H9 (cell line): ENCODE measurements at regions not wholly inside any gene's neighbourhood (a gene's known extent, or its start where the extent isn't known, plus 50 kb on each side); places are given as distances from the start of the nearest gene placed in this dataset.

ENCODE experiments used
- DNase-seq: peaks from one replicate; pipeline ENCODE4 v3.0.0-alpha.2; 2017
- H2AFZ ChIP-seq: one replicate; pipeline ENCODE4 v1.6.1; 2013; ENCODE audit warnings: mild to moderate bottlenecking, low read length, control low read depth, moderate library complexity
- H2AK5ac ChIP-seq: 2 replicates; pipeline ENCODE4 v1.6.1; 2013; ENCODE audit warnings: low read length, control low read depth, mixed read lengths; ENCODE audit not compliant: insufficient read length
- H2BK120ac ChIP-seq: one replicate; pipeline ENCODE4 v1.6.1; 2013; ENCODE audit warnings: low read depth, mild to moderate bottlenecking, low read length, control low read depth, inconsistent platforms; ENCODE audit not compliant: poor library complexity, severe bottlenecking
- H2BK12ac ChIP-seq: 2 replicates; pipeline ENCODE4 v1.6.1; 2013; ENCODE audit warnings: low read length, control low read depth, mixed read lengths, low read depth; ENCODE audit not compliant: insufficient read length
- H2BK15ac ChIP-seq: 2 replicates; pipeline ENCODE4 v1.6.1; 2013; ENCODE audit warnings: low read depth, low read length, control low read depth
- H2BK20ac ChIP-seq: one replicate; pipeline ENCODE4 v1.6.1; 2013; ENCODE audit warnings: low read depth, mild to moderate bottlenecking, low read length, control low read depth, inconsistent platforms; ENCODE audit not compliant: poor library complexity, severe bottlenecking
- H2BK5ac ChIP-seq: 2 replicates; pipeline ENCODE4 v1.6.1; 2013; ENCODE audit warnings: low read length, control low read depth, mixed read lengths; ENCODE audit not compliant: insufficient read length
- H3K14ac ChIP-seq: 2 replicates; pipeline ENCODE4 v1.6.1; 2013; ENCODE audit warnings: low read length, control low read depth; ENCODE audit not compliant: insufficient read depth
- H3K18ac ChIP-seq: 2 replicates; pipeline ENCODE4 v1.6.1; 2013; ENCODE audit warnings: low read depth, mild to moderate bottlenecking, mixed read lengths, low read length, control low read depth; ENCODE audit not compliant: insufficient read length
- H3K23ac ChIP-seq: 2 replicates; pipeline ENCODE4 v1.6.1; 2013; ENCODE audit warnings: low read length, control low read depth, mixed read lengths, low read depth; ENCODE audit not compliant: insufficient read length
- H3K23me2 ChIP-seq: 2 replicates; pipeline ENCODE4 v1.6.1; 2013; ENCODE audit warnings: low read depth, mild to moderate bottlenecking, mixed read lengths, low read length, control low read depth; ENCODE audit not compliant: insufficient read length, poor library complexity, severe bottlenecking
- H3K27ac ChIP-seq: 2 replicates; pipeline ENCODE4 v1.5.1; 2013; ENCODE audit warnings: low read length, control low read depth, mixed read lengths, low read depth; ENCODE audit not compliant: insufficient read length
- H3K27me3 ChIP-seq: 2 replicates; pipeline ENCODE4 v1.6.1; 2013; ENCODE audit warnings: low read length, control low read depth, inconsistent platforms; ENCODE audit not compliant: insufficient read depth
- H3K4ac ChIP-seq: 2 replicates; pipeline ENCODE4 v1.6.1; 2013; ENCODE audit warnings: low read depth, mild to moderate bottlenecking, control low read depth, inconsistent platforms, low read length, moderate library complexity
- H3K4me1 ChIP-seq: 2 replicates; pipeline ENCODE4 v1.6.1; 2013; ENCODE audit warnings: low read length, control low read depth, inconsistent platforms; ENCODE audit not compliant: insufficient read depth
- H3K4me2 ChIP-seq: 2 replicates; pipeline ENCODE4 v1.6.1; 2013; ENCODE audit warnings: low read length, control low read depth, mixed read lengths; ENCODE audit not compliant: insufficient read length, insufficient read depth
- H3K56ac ChIP-seq: 2 replicates; pipeline ENCODE4 v1.6.1; 2013; ENCODE audit warnings: low read depth, mild to moderate bottlenecking, mixed read lengths, low read length, control low read depth; ENCODE audit not compliant: insufficient read length
- H3K79me1 ChIP-seq: 2 replicates; pipeline ENCODE4 v1.6.1; 2013; ENCODE audit warnings: low read depth, mild to moderate bottlenecking, moderate library complexity, low read length, control low read depth, inconsistent platforms; ENCODE audit not compliant: insufficient read depth, poor library complexity, severe bottlenecking
- H3K79me2 ChIP-seq: 2 replicates; pipeline ENCODE4 v1.6.1; 2013; ENCODE audit warnings: low read length, control low read depth, inconsistent platforms; ENCODE audit not compliant: insufficient read depth
- H3K9ac ChIP-seq: 2 replicates; pipeline ENCODE4 v1.6.1; 2013; ENCODE audit warnings: low read length, control low read depth, mixed read lengths; ENCODE audit not compliant: insufficient read length; ENCODE audit errors: extremely low read depth
- H3K9me3 ChIP-seq: one replicate; pipeline ENCODE4 v1.6.1; 2013; ENCODE audit warnings: low read depth, low read length, inconsistent platforms; ENCODE audit not compliant: control insufficient read depth
- H3T11ph ChIP-seq: one replicate; pipeline ENCODE4 v1.6.1; 2013; ENCODE audit warnings: mild to moderate bottlenecking, low read length, control low read depth, inconsistent platforms
- H4K20me1 ChIP-seq: one replicate; pipeline ENCODE4 v1.6.1; 2013; ENCODE audit not compliant: control insufficient read depth, insufficient read length, insufficient read depth
- H4K5ac ChIP-seq: 2 replicates; pipeline ENCODE4 v1.6.1; 2013; ENCODE audit warnings: low read depth, mild to moderate bottlenecking, mixed read lengths, low read length, control low read depth; ENCODE audit not compliant: insufficient read length
- H4K8ac ChIP-seq: replicated peaks from 2 replicates; pipeline ENCODE4 v1.6.1; 2013; ENCODE audit warnings: low read length, control low read depth, mixed read lengths, low read depth; ENCODE audit not compliant: insufficient read length
- H4K91ac ChIP-seq: 2 replicates; pipeline ENCODE4 v1.6.1; 2013; ENCODE audit warnings: low read depth, mild to moderate bottlenecking, moderate library complexity, mixed read lengths, low read length, control low read depth; ENCODE audit not compliant: insufficient read length
- H3K27ac Mint-ChIP-seq, 3 experiments: 2 replicates in 2 of 3; 3 replicates in 1 of 3; pipeline ENCODE4 v1.8.0; 2020 to 2021; ENCODE audit warnings: mixed read lengths in 3 of 3, mild to moderate bottlenecking in 1 of 3, moderate library complexity in 1 of 3
- H3K27me3 Mint-ChIP-seq: 2 replicates; pipeline ENCODE4 v1.8.0; 2021; ENCODE audit warnings: low read depth, mild to moderate bottlenecking, moderate library complexity, mixed read lengths
- H3K36me3 Mint-ChIP-seq, 3 experiments: 2 replicates in 2 of 3; 3 replicates in 1 of 3; pipeline ENCODE4 v1.8.0; 2020 to 2021; ENCODE audit warnings: low read depth in 3 of 3, mixed read lengths in 3 of 3; ENCODE audit not compliant: insufficient read depth in 1 of 3
- H3K4me1 Mint-ChIP-seq, 2 experiments: 2 replicates each; pipeline ENCODE4 v1.8.0; 2020; ENCODE audit warnings: mixed read lengths in 2 of 2
- H3K4me3 Mint-ChIP-seq, 2 experiments: 2 replicates in 1 of 2; 3 replicates in 1 of 2; pipeline ENCODE4 v1.8.0; 2020 to 2021; ENCODE audit warnings: mild to moderate bottlenecking in 2 of 2, mixed read lengths in 2 of 2, moderate library complexity in 1 of 2
- H3K9me3 Mint-ChIP-seq, 2 experiments: 2 replicates in 1 of 2; 3 replicates in 1 of 2; pipeline ENCODE4 v1.8.0; 2020; ENCODE audit warnings: mild to moderate bottlenecking in 2 of 2, mixed read lengths in 2 of 2, moderate library complexity in 1 of 2
- CTCF ChIP-seq: fragments of 200-600 bp; sonication (generic); conservative IDR thresholded peaks from 3 replicates; pipeline ENCODE4 v1.8.0; 2021; ENCODE audit warnings: antibody characterized with exemption, mild to moderate bottlenecking
- WGBS: extraction: QIAGEN DNeasy Blood & Tissue Kit; methylation state at CpG from one replicate; pipeline ENCODE4 v1.1.7; 2013; ENCODE audit warnings: missing lambda C conversion rate, low lambda C conversion rate, mixed read lengths; ENCODE audit not compliant: insufficient read length; ENCODE audit errors: extremely low coverage; 5-methylcytosine and 5-hydroxymethylcytosine counted together

- no peak overlapping the region for H2AFZ ChIP-seq
- H3K79me2 ChIP-seq = no peaks in the 10 kb centered on the region
- H3K36me3 Mint-ChIP-seq = no peaks in the 10 kb centered on the region
- no peaks in the 10 kb centered on the region for H3K79me1 ChIP-seq
- no peak overlapping the region for H2BK20ac ChIP-seq
- H2BK12ac ChIP-seq = no peak overlapping the region
- no peaks in the 10 kb centered on the region for H3K27me3 Mint-ChIP-seq
- no peak overlapping the region for H3K23ac ChIP-seq
- H3K9ac ChIP-seq = no peak overlapping the region
- no peak overlapping the region for H3K56ac ChIP-seq
- H4K91ac ChIP-seq = no peak overlapping the region
- DNase-seq = no peak
- H3K4ac ChIP-seq = no peak overlapping the region
- H4K20me1 ChIP-seq = no peaks in the 10 kb centered on the region
- H3K4me2 ChIP-seq = no peak overlapping the region
- H2AK5ac ChIP-seq = no peak overlapping the region
- no peak overlapping the region for H2BK15ac ChIP-seq
- peaks cover 0 to 3% of the 10 kb centered on the region in 2 experiments; a peak in 1 of 4 replicates for H3K4me1 Mint-ChIP-seq
- no peak overlapping the region for H3K27ac ChIP-seq
- H4K5ac ChIP-seq = no peak overlapping the region
- no peaks in the 10 kb centered on the region for H3K4me1 ChIP-seq
- no peak overlapping the region for H4K8ac ChIP-seq
- no peak overlapping the region for H3K4me3 Mint-ChIP-seq
- no peaks in the 10 kb centered on the region for H3K9me3 ChIP-seq
- no peak overlapping the region for H2BK5ac ChIP-seq
- H3T11ph ChIP-seq = no peak overlapping the region
- H3K18ac ChIP-seq = no peak overlapping the region
- no peak for TF ChIP-seq CTCF
- no peak overlapping the region for H3K14ac ChIP-seq
- no peaks in the 10 kb centered on the region for H3K23me2 ChIP-seq
- no peaks in the 10 kb centered on the region for H3K27me3 ChIP-seq
- no peak overlapping the region for H3K27ac Mint-ChIP-seq
- no peak overlapping the region for H2BK120ac ChIP-seq
- no peaks in the 10 kb centered on the region for H3K9me3 Mint-ChIP-seq
- no CpG with 5 or more reads among the region's 2 CpGs for WGBS
Observed at GRCh38 chr12:91859347-91859746, 286.3 kb downstream of the BTG1 start.
